Astrocyte (in vitro differentiated cells and primary cell): ENCODE measurements at regions not wholly inside any gene's neighbourhood (a gene's known extent, or its start where the extent isn't known, plus 50 kb on each side); places are given as distances from the start of the nearest gene placed in this dataset.

Experiments used
- EZH2 ChIP-seq: IDR thresholded peaks from 2 replicates; pipeline ENCODE4 v1.6.1; 2012; ENCODE audit warnings: mild to moderate bottlenecking, low read length, inconsistent platforms; ENCODE audit not compliant: insufficient read depth
- TF ChIP-seq, protein P1 (sequence below): IDR thresholded peaks from 2 replicates; pipeline ENCODE4 v1.5.1; 2011; ENCODE audit warnings: low read depth, mild to moderate bottlenecking, inconsistent platforms, low read length, moderate library complexity; ENCODE audit not compliant: insufficient read depth

DNA sequence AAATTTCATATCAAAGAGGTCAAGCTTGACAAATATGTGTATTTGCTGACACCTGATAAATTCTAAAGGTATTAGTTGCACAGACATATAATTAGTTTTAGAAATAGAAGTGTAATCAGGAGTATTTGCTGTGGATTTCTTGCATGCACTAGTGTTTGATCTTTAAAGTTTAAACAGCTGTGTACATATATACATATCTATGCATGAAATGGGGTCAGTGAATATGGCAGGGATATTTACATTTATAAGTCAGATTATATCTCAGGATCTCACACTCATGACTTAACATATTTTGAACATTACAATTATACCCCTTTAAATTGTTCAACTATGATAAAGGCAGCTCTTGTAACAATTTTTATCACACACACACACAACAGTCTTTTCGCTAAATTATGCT, 547.4 kb upstream of the ACTRT1 start:
- TF ChIP-seq, protein P1, sequence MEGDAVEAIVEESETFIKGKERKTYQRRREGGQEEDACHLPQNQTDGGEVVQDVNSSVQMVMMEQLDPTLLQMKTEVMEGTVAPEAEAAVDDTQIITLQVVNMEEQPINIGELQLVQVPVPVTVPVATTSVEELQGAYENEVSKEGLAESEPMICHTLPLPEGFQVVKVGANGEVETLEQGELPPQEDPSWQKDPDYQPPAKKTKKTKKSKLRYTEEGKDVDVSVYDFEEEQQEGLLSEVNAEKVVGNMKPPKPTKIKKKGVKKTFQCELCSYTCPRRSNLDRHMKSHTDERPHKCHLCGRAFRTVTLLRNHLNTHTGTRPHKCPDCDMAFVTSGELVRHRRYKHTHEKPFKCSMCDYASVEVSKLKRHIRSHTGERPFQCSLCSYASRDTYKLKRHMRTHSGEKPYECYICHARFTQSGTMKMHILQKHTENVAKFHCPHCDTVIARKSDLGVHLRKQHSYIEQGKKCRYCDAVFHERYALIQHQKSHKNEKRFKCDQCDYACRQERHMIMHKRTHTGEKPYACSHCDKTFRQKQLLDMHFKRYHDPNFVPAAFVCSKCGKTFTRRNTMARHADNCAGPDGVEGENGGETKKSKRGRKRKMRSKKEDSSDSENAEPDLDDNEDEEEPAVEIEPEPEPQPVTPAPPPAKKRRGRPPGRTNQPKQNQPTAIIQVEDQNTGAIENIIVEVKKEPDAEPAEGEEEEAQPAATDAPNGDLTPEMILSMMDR, result no peak
- TF ChIP-seq EZH2, result no peak
